Vagina (tissue), 2 donors: ENCODE measurements at regions not wholly inside any gene's neighbourhood (a gene's known extent, or its start where the extent isn't known, plus 50 kb on each side); places are given as distances from the start of the nearest gene placed in this dataset.
"Not testable (repeated sequence)": the region's sequence is repeated elsewhere in the genome, so short reads cannot be mapped to it uniquely, and the experiment has no call there.

Experiments used
- DNase-seq, 2 donors: peaks; one replicate each; pipeline ENCODE4 v3.0.0-alpha.2; 2017; ENCODE audit errors: extremely low spot score in 2 of 2
- H3K27ac ChIP-seq: fragments of 200-600 bp; sonication (generic); one replicate; pipeline ENCODE4 v1.5.1; 2019
- H3K27me3 ChIP-seq: fragments of 200-600 bp; sonication (generic); one replicate; pipeline ENCODE4 v1.5.1; 2019
- H3K36me3 ChIP-seq, 2 donors: fragments of 200-600 bp; sonication (generic); one replicate each; pipeline ENCODE4 v1.5.1; 2017 to 2019
- H3K4me1 ChIP-seq: fragments of 200-600 bp; sonication (generic); one replicate; pipeline ENCODE4 v1.5.1; 2019
- H3K4me3 ChIP-seq, 2 donors: fragments of 200-600 bp; sonication (generic); 1 replicate in 1 of 2; 2 replicates in 1 of 2; pipeline ENCODE4 v1.5.1; 2016 to 2019
- H3K9me3 ChIP-seq: fragments of 200-600 bp; sonication (generic); one replicate; pipeline ENCODE4 v1.5.1; 2019
- CTCF ChIP-seq, 3 experiments: fragments of 450-650 bp in 2 of 3; fragments of 200-600 bp in 1 of 3; sonication (generic) in 1 of 3; IDR thresholded peaks; one replicate each; pipeline ENCODE4 v1.5.1; 2017 to 2019; ENCODE audit warnings: antibody characterized with exemption in 3 of 3, mild to moderate bottlenecking in 2 of 3, moderate library complexity in 2 of 3
- POLR2A ChIP-seq, 2 donors: fragments of 450-650 bp; IDR thresholded peaks; one replicate each; pipeline ENCODE4 v1.6.1; 2017; ENCODE audit warnings: antibody characterized with exemption in 2 of 2, mild to moderate bottlenecking in 2 of 2, moderate library complexity in 2 of 2
- POLR2AphosphoS5 ChIP-seq, 2 donors: sonication (generic); formaldehyde crosslinking; IDR thresholded peaks; one replicate each; pipeline ENCODE4 v1.9.0; 2017; ENCODE audit warnings: antibody characterized with exemption in 2 of 2, mild to moderate bottlenecking in 2 of 2, low read depth in 1 of 2; ENCODE audit not compliant: insufficient read depth in 1 of 2
- intact Hi-C: fragments of 100-400 bp; cut with DNase I; formaldehyde crosslinking; loops from one replicate; pipeline ENCODE4 v1.15.1; 2023

GRCh38 chr5:92944903-92945604 lies 636.0 kb downstream of the NR2F1-AS1 start:
- DNase-seq, result no peak
- intact Hi-C loops, result no loop called here

GRCh38 chr5:92944337-92944736 lies 636.7 kb downstream of the NR2F1-AS1 start:
- intact Hi-C loops, result no loop called here
- no peak for DNase-seq
- no peak for TF ChIP-seq CTCF (IDR thresholded peaks at IDR 0.05)
- TF ChIP-seq POLR2AphosphoS5 (IDR thresholded peaks at IDR 0.05; ENCODE audit: insufficient read depth in 1 of 2, low read depth in 1 of 2), result no peak
- no peak for TF ChIP-seq POLR2A (IDR thresholded peaks at IDR 0.05)
- Histone ChIP-seq H3K9me3 (no peaks in the 10 kb centered on the region), H3K36me3 (no peaks in the 10 kb centered on the region), H3K27ac (no peak overlapping the region), H3K4me1 (no peaks in the 10 kb centered on the region), H3K27me3 (no peaks in the 10 kb centered on the region), H3K4me3 (no peak overlapping the region)

More at GRCh38 chr5:92944903-92945604, 636.0 kb downstream of the NR2F1-AS1 start:
- Histone ChIP-seq H3K27ac (no peak overlapping the region), H3K4me3 (no peak overlapping the region), H3K4me1 (no peaks in the 10 kb centered on the region), H3K27me3 (no peaks in the 10 kb centered on the region), H3K36me3 (no peaks in the 10 kb centered on the region), H3K9me3 (no peaks in the 10 kb centered on the region)
- no peak for TF ChIP-seq CTCF (IDR thresholded peaks at IDR 0.05)
- TF ChIP-seq POLR2AphosphoS5 (IDR thresholded peaks at IDR 0.05; ENCODE audit: insufficient read depth in 1 of 2, low read depth in 1 of 2), result no peak
- no peak for TF ChIP-seq POLR2A (IDR thresholded peaks at IDR 0.05)

GRCh38 chr5:92942762-92943161 lies 638.3 kb downstream of the NR2F1-AS1 start:
- Histone ChIP-seq H3K36me3 (no peaks in the 10 kb centered on the region), H3K4me1 (no peaks in the 10 kb centered on the region), H3K9me3 (no peaks in the 10 kb centered on the region), H3K27ac (no peak overlapping the region), H3K4me3 (no peak overlapping the region), H3K27me3 (no peaks in the 10 kb centered on the region)
- no peak for TF ChIP-seq POLR2A (IDR thresholded peaks at IDR 0.05)
- no peak for TF ChIP-seq POLR2AphosphoS5 (IDR thresholded peaks at IDR 0.05; ENCODE audit: insufficient read depth in 1 of 2, low read depth in 1 of 2)
- TF ChIP-seq CTCF (IDR thresholded peaks at IDR 0.05), result no peak
- intact Hi-C loops, result no loop called here
- no peak for DNase-seq

GRCh38 chr5:92941806-92942205 lies 639.2 kb downstream of the NR2F1-AS1 start:
- no peak overlapping the region for H3K4me3 ChIP-seq
- H3K4me1 ChIP-seq, result no peaks in the 10 kb centered on the region
- no peak for DNase-seq
- intact Hi-C loops, result no loop called here
- H3K9me3 ChIP-seq, result no peaks in the 10 kb centered on the region
- H3K27ac ChIP-seq, result no peak overlapping the region
- no peaks in the 10 kb centered on the region for H3K36me3 ChIP-seq
- H3K27me3 ChIP-seq, result no peaks in the 10 kb centered on the region
- no peak for TF ChIP-seq POLR2A (IDR thresholded peaks at IDR 0.05)
- no peak for TF ChIP-seq POLR2AphosphoS5 (IDR thresholded peaks at IDR 0.05; ENCODE audit: insufficient read depth in 1 of 2, low read depth in 1 of 2)
- TF ChIP-seq CTCF (IDR thresholded peaks at IDR 0.05), result no peak

- Histone ChIP-seq H3K27ac (no peak overlapping the region), H3K4me3 (no peak overlapping the region), H3K27me3 (no peaks in the 10 kb centered on the region), H3K4me1 (no peaks in the 10 kb centered on the region), H3K36me3 (no peaks in the 10 kb centered on the region), H3K9me3 (no peaks in the 10 kb centered on the region)
- no peak for TF ChIP-seq POLR2AphosphoS5 (IDR thresholded peaks at IDR 0.05; ENCODE audit: insufficient read depth in 1 of 2, low read depth in 1 of 2)
- no peak for TF ChIP-seq CTCF (IDR thresholded peaks at IDR 0.05)
- no peak for TF ChIP-seq POLR2A (IDR thresholded peaks at IDR 0.05)
- no peak for DNase-seq
- intact Hi-C loops, result no loop called here
Observed at GRCh38 chr5:92939428-92939827, 641.6 kb downstream of the NR2F1-AS1 start.

GRCh38 chr5:92937396-92937795 lies 643.6 kb downstream of the NR2F1-AS1 start:
- H3K9me3 ChIP-seq, H3K36me3 ChIP-seq, H3K27ac ChIP-seq, H3K4me3 ChIP-seq, H3K4me1 ChIP-seq, H3K27me3 ChIP-seq, DNase-seq, intact Hi-C loops: not testable (repeated sequence)
